Astrocyte (in vitro differentiated cells and primary cell): ENCODE measurements at regions not wholly inside any gene's neighbourhood (a gene's known extent, or its start where the extent isn't known, plus 50 kb on each side); places are given as distances from the start of the nearest gene placed in this dataset.

Experiments
- DNase-seq: peaks from one replicate; pipeline ENCODE4 v3.0.0-alpha.2; 2010; ENCODE audit warnings: low read depth
- FAIRE-seq: peaks from 2 replicates; lab custom pipeline; 2011; peaks lifted over from hg19 to GRCh38; lab: Jason Lieb, UNC
- H2AFZ ChIP-seq: 2 replicates; pipeline ENCODE4 v1.6.0; 2012; ENCODE audit warnings: low read depth, low read length, inconsistent platforms
- H3K27ac ChIP-seq: 2 replicates; pipeline ENCODE4 v1.5.1; 2011; ENCODE audit warnings: low read depth, low read length, inconsistent platforms
- H3K27me3 ChIP-seq: 2 replicates; pipeline ENCODE4 v1.6.0; 2011; ENCODE audit warnings: low read length, inconsistent platforms; ENCODE audit not compliant: insufficient read depth
- H3K36me3 ChIP-seq: 2 replicates; pipeline ENCODE4 v1.5.1; 2011; ENCODE audit warnings: low read length, inconsistent platforms; ENCODE audit not compliant: insufficient read depth
- H3K4me1 ChIP-seq: 2 replicates; pipeline ENCODE4 v1.5.1; 2011; ENCODE audit warnings: low read length, inconsistent platforms; ENCODE audit not compliant: insufficient read depth
- H3K4me2 ChIP-seq: 2 replicates; pipeline ENCODE4 v1.6.0; 2012; ENCODE audit warnings: low read length, inconsistent platforms
- H3K4me3 ChIP-seq: 2 replicates; pipeline ENCODE4 v1.5.1; 2011; ENCODE audit warnings: low read depth, mild to moderate bottlenecking, low read length, inconsistent platforms; ENCODE audit not compliant: insufficient read depth
- H3K79me2 ChIP-seq: 2 replicates; pipeline ENCODE4 v1.6.0; 2012; ENCODE audit warnings: mild to moderate bottlenecking, low read length, inconsistent platforms; ENCODE audit not compliant: insufficient read depth
- H3K9ac ChIP-seq: 2 replicates; pipeline ENCODE4 v1.6.0; 2012; ENCODE audit warnings: mild to moderate bottlenecking, low read length, inconsistent platforms
- H3K9me3 ChIP-seq: 2 replicates; pipeline ENCODE4 v1.5.1; 2012; ENCODE audit warnings: low read depth, mild to moderate bottlenecking, low read length, inconsistent platforms; ENCODE audit not compliant: insufficient read depth
- H4K20me1 ChIP-seq: 2 replicates; pipeline ENCODE4 v1.6.0; 2012; ENCODE audit warnings: low read length, inconsistent platforms; ENCODE audit not compliant: insufficient read depth
- H3K27ac Mint-ChIP-seq: one replicate; pipeline ENCODE4 v1.8.0; 2021; ENCODE audit warnings: mild to moderate bottlenecking, mixed read lengths; ENCODE audit not compliant: unreplicated experiment
- H3K27me3 Mint-ChIP-seq: one replicate; pipeline ENCODE4 v1.8.0; 2021; ENCODE audit warnings: low read depth, mixed read lengths; ENCODE audit not compliant: unreplicated experiment
- H3K36me3 Mint-ChIP-seq: one replicate; pipeline ENCODE4 v1.8.0; 2021; ENCODE audit warnings: low read depth, mixed read lengths; ENCODE audit not compliant: unreplicated experiment
- H3K4me1 Mint-ChIP-seq: one replicate; pipeline ENCODE4 v1.8.0; 2021; ENCODE audit warnings: low read depth, mixed read lengths; ENCODE audit not compliant: unreplicated experiment
- H3K4me3 Mint-ChIP-seq: one replicate; pipeline ENCODE4 v1.8.0; 2021; ENCODE audit warnings: mild to moderate bottlenecking, moderate library complexity, mixed read lengths; ENCODE audit not compliant: unreplicated experiment
- H3K9me3 Mint-ChIP-seq: one replicate; pipeline ENCODE4 v1.8.0; 2021; ENCODE audit warnings: mild to moderate bottlenecking, mixed read lengths; ENCODE audit not compliant: unreplicated experiment
- CTCF ChIP-seq: IDR thresholded peaks from 2 replicates; pipeline ENCODE4 v1.5.1; 2011; ENCODE audit warnings: low read depth, mild to moderate bottlenecking, inconsistent platforms, low read length, moderate library complexity; ENCODE audit not compliant: insufficient read depth
- EZH2 ChIP-seq: IDR thresholded peaks from 2 replicates; pipeline ENCODE4 v1.6.1; 2012; ENCODE audit warnings: mild to moderate bottlenecking, low read length, inconsistent platforms; ENCODE audit not compliant: insufficient read depth

GRCh38 chr10:60719721-60720120, 58.6 kb upstream of the CDK1 start:
- Mint-ChIP-seq H3K9me3 (no peaks in the 10 kb centered on the region), H3K4me3 (no peak overlapping the region), H3K4me1 (no peaks in the 10 kb centered on the region), H3K36me3 (no peaks in the 10 kb centered on the region), H3K27ac (no peak overlapping the region), H3K27me3 (no peaks in the 10 kb centered on the region)
- Histone ChIP-seq H3K9me3 (no peaks in the 10 kb centered on the region), H3K79me2 (no peaks in the 10 kb centered on the region), H3K27me3 (no peaks in the 10 kb centered on the region), H3K9ac (no peak overlapping the region), H4K20me1 (no peaks in the 10 kb centered on the region), H3K4me3 (no peak overlapping the region), H3K36me3 (no peaks in the 10 kb centered on the region), H2AFZ (no peak overlapping the region), H3K4me1 (no peaks in the 10 kb centered on the region), H3K27ac (no peak overlapping the region), H3K4me2 (no peak overlapping the region)
- no peak for TF ChIP-seq CTCF
- TF ChIP-seq EZH2, result no peak
- FAIRE-seq (no peak), DNase-seq (no peak)

GRCh38 chr10:60718886-60719285, 59.4 kb upstream of the CDK1 start:
- DNase-seq, result peak; percentile 36
- H3K36me3 Mint-ChIP-seq, result no peaks in the 10 kb centered on the region
- H3K4me1 Mint-ChIP-seq, result no peaks in the 10 kb centered on the region
- Histone ChIP-seq H3K4me3 (no peak overlapping the region), H3K9me3 (no peaks in the 10 kb centered on the region), H3K4me2 (no peak overlapping the region), H3K79me2 (no peaks in the 10 kb centered on the region), H3K27me3 (no peaks in the 10 kb centered on the region), H3K9ac (no peak overlapping the region), H3K36me3 (no peaks in the 10 kb centered on the region), H3K27ac (no peak overlapping the region), H2AFZ (no peak overlapping the region), H3K4me1 (no peaks in the 10 kb centered on the region), H4K20me1 (no peaks in the 10 kb centered on the region)
- no peak for FAIRE-seq
- H3K27ac Mint-ChIP-seq, result no peak overlapping the region
- TF ChIP-seq EZH2 (no peak), CTCF (no peak)
- no peak overlapping the region for H3K4me3 Mint-ChIP-seq
- peaks cover 6% of the 10 kb centered on the region for H3K9me3 Mint-ChIP-seq
- H3K27me3 Mint-ChIP-seq, result no peaks in the 10 kb centered on the region

GRCh38 chr10:60717852-60718251, 60.4 kb upstream of the CDK1 start:
- no peaks in the 10 kb centered on the region for H3K79me2 ChIP-seq
- no peaks in the 10 kb centered on the region for H3K4me1 ChIP-seq
- H3K9ac ChIP-seq, result no peak overlapping the region
- H3K4me3 ChIP-seq, result no peak overlapping the region
- TF ChIP-seq EZH2 (no peak), CTCF (no peak)
- H3K4me2 ChIP-seq, result no peak overlapping the region
- H3K9me3 ChIP-seq, result no peaks in the 10 kb centered on the region
- no peak for FAIRE-seq
- Mint-ChIP-seq H3K36me3 (no peaks in the 10 kb centered on the region), H3K4me3 (no peak overlapping the region), H3K27ac (no peak overlapping the region), H3K4me1 (no peaks in the 10 kb centered on the region), H3K9me3 (peaks cover 6% of the 10 kb centered on the region), H3K27me3 (no peaks in the 10 kb centered on the region)
- H3K27me3 ChIP-seq, result no peaks in the 10 kb centered on the region
- DNase-seq, result no peak
- no peak overlapping the region for H3K27ac ChIP-seq
- H4K20me1 ChIP-seq, result no peaks in the 10 kb centered on the region
- H3K36me3 ChIP-seq, result no peaks in the 10 kb centered on the region
- no peak overlapping the region for H2AFZ ChIP-seq
